ENCODE measurements at regions not wholly inside any gene's neighbourhood (a gene's known extent, or its start where the extent isn't known, plus 50 kb on each side); places are given as distances from the start of the nearest gene placed in this dataset.
"Not testable (repeated sequence)": the region's sequence is repeated elsewhere in the genome, so short reads cannot be mapped to it uniquely, and the experiment has no call there.

GRCh38 chr12:86741531-86741930 is 485.3 kb upstream of the MGAT4C start:
- FAIRE-seq = no peak

- no peak for FAIRE-seq
Measured at GRCh38 chr12:86735851-86736250, 479.7 kb upstream of the MGAT4C start.

GRCh38 chr12:86735072-86735471 is 478.9 kb upstream of the MGAT4C start:
- FAIRE-seq = no peak

GRCh38 chr12:86730233-86730632 is 474.0 kb upstream of the MGAT4C start:
- FAIRE-seq = no peak

- peak; percentile 86 for FAIRE-seq
Measured at GRCh38 chr12:86729739-86730138, 473.5 kb upstream of the MGAT4C start.

DNA sequence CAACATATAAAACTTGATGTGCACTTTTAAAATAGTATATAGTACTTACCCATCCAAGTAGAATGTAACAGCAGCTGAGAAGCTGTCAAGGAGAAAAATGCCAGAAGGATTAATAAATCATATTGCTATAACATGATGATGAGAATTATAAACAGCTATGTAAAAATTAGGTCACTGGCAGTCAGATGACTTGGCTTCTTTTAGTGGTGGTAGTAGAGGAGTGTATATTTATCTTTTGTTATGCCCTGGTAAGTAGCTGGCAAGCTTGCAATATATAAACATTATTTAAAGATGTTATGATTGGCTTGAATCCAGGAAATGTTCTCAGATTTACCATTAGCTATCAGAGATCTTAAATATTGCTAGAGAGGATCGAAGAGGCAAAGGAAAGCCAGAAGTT is 471.0 kb upstream of the MGAT4C start:
- FAIRE-seq = no peak

GRCh38 chr12:86724716-86725115 is 468.5 kb upstream of the MGAT4C start:
- no peak for FAIRE-seq

DNA sequence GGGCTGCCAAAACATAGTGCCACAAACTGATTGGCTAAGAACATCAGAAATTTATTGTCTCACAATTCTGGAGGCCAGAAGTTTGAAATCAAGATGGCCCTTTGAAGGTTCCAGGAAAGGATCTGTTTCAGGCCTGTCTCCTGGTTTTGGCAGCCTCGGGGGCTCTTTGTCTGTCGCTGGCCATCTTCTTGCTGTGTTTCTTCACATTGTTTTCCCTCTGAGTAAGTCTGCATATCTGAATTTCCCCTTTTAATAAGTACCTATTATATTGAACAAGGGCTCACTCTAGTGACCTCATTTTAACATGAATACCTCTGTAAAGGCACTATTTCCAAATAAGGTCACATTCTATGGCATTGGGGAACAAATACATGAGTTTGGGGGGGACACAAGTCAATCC is 467.1 kb upstream of the MGAT4C start:
- FAIRE-seq = no peak

DNA sequence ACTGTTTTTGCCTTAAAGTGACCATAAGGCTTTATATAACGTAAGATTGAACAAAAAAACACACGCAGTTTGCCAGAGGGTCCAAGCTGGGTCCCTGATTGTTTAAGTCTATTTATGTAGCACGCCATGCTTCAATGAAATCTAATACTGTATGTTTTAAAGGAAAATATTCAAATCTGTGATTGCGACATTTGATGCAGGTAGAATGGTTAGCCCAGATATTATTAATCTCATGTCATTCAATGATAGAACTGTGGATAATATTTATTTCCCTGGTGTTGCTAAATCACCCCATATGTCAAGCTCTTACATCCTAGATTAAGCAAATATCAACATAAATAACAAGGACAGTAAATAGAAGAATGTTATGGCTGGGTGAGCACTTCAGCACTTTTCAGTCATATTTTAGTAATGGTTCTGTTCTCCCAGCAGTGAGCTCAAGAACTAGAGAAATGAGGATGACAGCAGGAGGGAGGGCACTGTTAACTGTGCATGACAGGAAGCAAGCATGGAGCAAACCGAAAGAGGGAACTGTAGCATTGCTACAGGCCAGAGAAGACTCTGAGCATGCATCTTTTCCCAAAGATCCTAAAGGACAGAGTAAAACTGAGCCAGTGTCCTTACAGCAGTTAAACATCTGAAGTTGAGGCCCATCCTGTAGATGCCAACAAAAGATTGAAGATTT is 465.7 kb upstream of the MGAT4C start:
- no peak for FAIRE-seq

- no peak for FAIRE-seq
Measured at GRCh38 chr12:86719381-86719780, 463.2 kb upstream of the MGAT4C start.

DNA sequence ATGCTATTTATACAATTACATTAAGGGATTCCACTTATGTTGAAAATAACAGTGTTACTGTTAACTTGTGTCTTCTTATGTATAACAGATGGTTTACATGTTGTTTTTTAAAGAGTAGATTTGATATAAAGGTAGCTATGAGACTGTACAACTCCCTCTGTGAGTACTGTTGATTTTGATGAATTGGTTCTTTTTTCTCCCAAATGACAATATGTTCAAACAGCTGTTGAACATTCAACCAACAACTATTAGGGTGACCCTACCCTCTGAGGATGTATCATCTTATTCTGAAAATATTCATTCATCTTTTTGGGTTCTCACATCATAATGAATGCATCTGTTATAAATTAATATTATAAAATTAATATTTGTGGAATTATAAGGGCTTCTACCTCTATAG is 456.9 kb upstream of the MGAT4C start:
- no peak for FAIRE-seq

DNA sequence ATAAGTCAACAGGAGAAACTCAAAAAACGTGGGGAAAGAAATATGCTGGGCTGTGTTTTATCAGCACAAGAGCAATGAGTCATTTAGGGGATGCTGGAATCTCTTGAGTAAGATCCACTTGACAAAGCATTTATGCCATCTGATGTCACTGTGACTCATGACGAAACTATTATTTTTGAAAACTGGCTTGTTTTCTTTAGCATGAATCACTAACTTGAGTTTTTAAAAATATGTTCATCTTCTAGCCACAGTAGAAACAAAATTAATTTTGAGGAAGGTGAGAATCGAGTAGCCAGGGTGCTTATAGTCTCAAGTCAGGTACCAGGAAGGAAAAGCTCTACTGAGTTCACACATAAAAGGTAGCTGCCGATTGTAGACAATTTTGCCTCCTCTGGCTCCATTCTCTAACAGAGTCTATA is 456.2 kb upstream of the MGAT4C start:
- peak; percentile 12 for FAIRE-seq

- FAIRE-seq = no peak
Measured at GRCh38 chr12:86711731-86712130, 455.5 kb upstream of the MGAT4C start.

- no peak for FAIRE-seq
Measured at GRCh38 chr12:86710109-86710508, 453.9 kb upstream of the MGAT4C start.

- FAIRE-seq = not testable (repeated sequence)
Measured at GRCh38 chr12:86709017-86709416, 452.8 kb upstream of the MGAT4C start.

GRCh38 chr12:86698641-86698980 is 442.4 kb upstream of the MGAT4C start:
- no peak for FAIRE-seq

DNA sequence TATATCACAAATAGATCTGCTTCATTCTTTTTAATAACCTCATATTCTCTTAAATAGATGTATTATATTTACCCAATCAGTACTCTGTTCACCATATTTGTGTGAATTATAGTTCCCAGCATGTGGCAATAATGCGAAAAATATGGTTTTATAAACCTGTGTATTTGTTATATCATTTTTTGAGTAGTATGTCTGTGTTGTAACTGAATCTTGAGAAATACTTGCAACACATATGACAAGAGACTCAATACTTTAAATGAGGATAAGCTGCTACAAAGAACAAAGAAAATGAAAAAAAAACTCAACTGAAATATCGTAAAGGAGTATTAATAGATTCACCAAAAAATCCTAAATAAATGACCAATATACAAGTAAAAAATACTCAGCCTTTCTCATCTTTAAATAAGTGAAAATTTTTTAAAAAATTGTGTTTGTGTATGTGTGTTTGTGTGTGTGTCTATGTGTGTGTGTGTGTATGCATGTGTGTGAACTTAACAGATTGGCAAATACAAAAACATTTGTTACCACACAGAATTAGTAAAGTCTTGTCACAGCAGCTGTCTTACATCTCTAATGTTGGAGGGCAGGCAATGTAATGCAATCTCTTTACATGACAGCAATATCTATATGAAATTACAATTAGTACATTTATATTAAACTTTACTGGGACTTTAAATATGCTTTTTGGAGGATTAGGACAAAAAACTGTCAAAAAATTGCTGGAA is 441.9 kb upstream of the MGAT4C start:
- FAIRE-seq = no peak

GRCh38 chr12:86683568-86684304 is 427.5 kb upstream of the MGAT4C start:
- FAIRE-seq = no peak

DNA sequence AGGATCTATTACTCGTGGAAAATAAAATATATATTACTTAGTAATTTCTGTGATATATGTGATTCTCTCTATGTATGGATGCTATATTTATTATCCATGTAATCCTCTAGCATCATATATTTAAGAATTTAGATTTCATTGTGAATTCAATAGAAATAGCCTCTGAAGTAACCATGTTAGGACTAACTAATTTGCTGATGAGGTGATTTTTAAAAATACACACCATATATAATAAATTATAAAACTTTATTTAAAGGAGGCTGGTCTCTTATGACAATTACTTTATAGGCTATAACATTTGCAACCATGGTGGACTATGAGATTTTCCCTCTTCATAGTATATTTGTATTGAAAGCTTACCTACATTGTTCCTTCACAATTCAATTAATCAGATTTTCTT is 424.9 kb upstream of the MGAT4C start:
- no peak for FAIRE-seq

DNA sequence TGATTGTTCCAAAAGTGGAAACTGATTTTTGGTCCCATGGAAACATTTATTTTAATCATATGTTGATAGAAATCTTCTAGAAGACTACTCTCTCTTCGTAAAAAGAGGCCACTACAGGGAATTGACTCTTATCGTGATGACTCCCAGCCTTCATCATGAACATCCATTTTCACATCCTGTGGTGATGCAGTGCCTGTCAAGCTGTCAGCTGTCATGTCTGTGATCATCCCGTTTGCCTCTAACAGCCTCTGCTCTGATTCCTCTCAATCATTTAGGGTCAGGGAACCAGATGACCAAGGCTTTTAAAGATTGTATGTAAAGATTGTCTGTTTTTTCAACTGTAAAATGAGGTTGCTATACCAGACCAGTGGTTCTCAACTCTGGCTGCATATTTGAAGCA is 419.0 kb upstream of the MGAT4C start:
- no peak for FAIRE-seq

- no peak for FAIRE-seq
Measured at GRCh38 chr12:86670986-86671385, 414.8 kb upstream of the MGAT4C start.

- FAIRE-seq = no peak
Measured at GRCh38 chr12:86669010-86669409, 412.8 kb upstream of the MGAT4C start.

GRCh38 chr12:86666316-86666715 is 410.1 kb upstream of the MGAT4C start:
- no peak for FAIRE-seq

DNA sequence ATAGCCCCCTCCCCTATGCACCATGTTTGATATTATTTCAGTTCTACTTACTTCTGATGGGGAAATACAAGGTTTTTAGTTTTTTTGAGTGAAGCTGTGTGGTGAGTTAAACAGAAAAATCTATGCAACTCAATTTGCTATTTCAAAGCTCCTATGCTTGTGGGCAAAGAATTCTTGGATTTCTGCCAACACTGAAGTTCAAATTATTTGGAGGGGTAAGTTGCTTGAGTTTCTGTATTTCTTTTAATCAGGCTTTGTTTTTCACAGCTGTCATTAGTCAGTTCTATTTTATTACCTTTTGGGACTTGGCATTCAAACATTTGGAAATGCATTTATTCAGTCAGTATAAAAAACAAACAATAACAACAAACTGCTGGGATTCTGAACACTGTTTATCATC is 407.5 kb upstream of the MGAT4C start:
- no peak for FAIRE-seq
